ENCODE measurements at regions not wholly inside any gene's neighbourhood (a gene's known extent, or its start where the extent isn't known, plus 50 kb on each side); places are given as distances from the start of the nearest gene placed in this dataset.

DNA sequence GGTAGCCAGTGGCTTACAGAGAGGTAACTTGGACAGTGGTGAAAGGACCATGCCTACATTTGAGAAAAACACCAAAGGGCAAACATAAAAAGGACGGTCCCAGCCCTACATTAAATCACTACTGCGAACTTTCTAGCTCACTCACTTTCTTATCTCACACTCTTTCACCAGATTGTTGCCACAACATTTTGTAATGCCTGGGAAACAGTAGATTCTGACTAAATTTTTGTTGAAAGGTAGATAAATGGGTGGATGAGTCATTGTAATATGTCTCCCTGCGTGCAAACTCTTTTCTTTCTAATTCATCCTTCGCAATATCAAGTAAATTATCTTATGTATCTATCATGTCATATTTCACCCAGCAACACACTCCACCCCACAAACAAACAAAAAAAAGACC lies 192.2 kb downstream of the IRS1 start:
- TF ChIP-seq, protein P1, sequence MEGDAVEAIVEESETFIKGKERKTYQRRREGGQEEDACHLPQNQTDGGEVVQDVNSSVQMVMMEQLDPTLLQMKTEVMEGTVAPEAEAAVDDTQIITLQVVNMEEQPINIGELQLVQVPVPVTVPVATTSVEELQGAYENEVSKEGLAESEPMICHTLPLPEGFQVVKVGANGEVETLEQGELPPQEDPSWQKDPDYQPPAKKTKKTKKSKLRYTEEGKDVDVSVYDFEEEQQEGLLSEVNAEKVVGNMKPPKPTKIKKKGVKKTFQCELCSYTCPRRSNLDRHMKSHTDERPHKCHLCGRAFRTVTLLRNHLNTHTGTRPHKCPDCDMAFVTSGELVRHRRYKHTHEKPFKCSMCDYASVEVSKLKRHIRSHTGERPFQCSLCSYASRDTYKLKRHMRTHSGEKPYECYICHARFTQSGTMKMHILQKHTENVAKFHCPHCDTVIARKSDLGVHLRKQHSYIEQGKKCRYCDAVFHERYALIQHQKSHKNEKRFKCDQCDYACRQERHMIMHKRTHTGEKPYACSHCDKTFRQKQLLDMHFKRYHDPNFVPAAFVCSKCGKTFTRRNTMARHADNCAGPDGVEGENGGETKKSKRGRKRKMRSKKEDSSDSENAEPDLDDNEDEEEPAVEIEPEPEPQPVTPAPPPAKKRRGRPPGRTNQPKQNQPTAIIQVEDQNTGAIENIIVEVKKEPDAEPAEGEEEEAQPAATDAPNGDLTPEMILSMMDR (IDR thresholded peaks at IDR 0.05): no peak
- Histone ChIP-seq H3K27ac (no peak overlapping the region), H3K9me3 (no peaks in the 10 kb centered on the region)

DNA sequence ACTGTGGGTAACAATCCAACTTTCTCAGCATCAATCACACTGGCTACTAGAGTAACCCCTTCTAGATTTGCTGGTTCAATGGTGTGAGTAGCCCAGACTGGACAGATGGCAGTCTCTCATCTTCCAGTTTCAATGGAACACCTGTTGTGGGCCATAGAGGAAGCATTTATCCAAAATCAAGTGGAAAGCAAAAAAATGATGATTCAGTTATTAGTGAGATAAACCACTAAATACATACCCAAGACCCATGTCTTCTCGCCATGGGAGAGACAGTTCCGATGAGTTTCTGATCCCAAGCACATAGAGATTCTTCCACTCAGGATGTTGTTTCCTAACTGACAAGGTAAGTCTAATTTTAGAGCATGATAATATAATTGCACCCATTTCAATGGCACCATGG lies 194.0 kb downstream of the IRS1 start:
- H3K4me1 ChIP-seq (ENCODE audit: control insufficient read depth in 1 of 2, insufficient read depth in 1 of 2, low read depth in 1 of 2, low read length in 1 of 2): no peaks in the 10 kb centered on the region
- H3K36me3 ChIP-seq: no peaks in the 10 kb centered on the region
- H3K9me3 ChIP-seq: no peaks in the 10 kb centered on the region
- no peak overlapping the region for H3K27ac ChIP-seq
- no peaks in the 10 kb centered on the region for H3K27me3 ChIP-seq
- H3K4me3 ChIP-seq (ENCODE audit: low read depth in 1 of 2, low read length in 1 of 2): no peak overlapping the region
- TF ChIP-seq, protein P1 (IDR thresholded peaks at IDR 0.05): no peak

More for the DNA sequence above, 192.2 kb downstream of the IRS1 start:
- Histone ChIP-seq H3K4me1 (ENCODE audit: control insufficient read depth in 1 of 2, insufficient read depth in 1 of 2, low read depth in 1 of 2, low read length in 1 of 2) (no peaks in the 10 kb centered on the region), H3K27me3 (no peaks in the 10 kb centered on the region), H3K36me3 (no peaks in the 10 kb centered on the region), H3K4me3 (ENCODE audit: low read depth in 1 of 2, low read length in 1 of 2) (no peak overlapping the region)

DNA sequence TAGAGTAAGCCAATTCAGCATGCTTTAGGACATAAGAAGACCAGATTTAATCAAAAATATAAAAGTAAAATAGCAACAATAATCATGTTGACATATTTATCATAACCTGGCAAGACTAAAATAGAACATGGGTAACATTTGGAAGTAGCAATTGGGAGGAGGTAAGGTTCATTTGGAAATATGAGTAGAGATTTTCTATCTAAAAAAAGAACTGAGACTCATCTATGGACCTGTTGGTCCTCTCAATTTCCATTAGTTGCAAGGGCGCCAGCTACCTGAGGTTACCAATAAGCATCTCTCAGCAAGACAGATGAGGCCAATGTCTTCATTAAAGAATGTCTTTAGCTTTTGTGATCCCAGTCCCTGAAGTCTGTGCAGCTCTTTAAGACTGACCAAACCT lies 196.0 kb downstream of the IRS1 start:
- Histone ChIP-seq H3K4me1 (ENCODE audit: control insufficient read depth in 1 of 2, insufficient read depth in 1 of 2, low read depth in 1 of 2, low read length in 1 of 2) (no peaks in the 10 kb centered on the region), H3K4me3 (ENCODE audit: low read depth in 1 of 2, low read length in 1 of 2) (no peak overlapping the region), H3K27me3 (no peaks in the 10 kb centered on the region), H3K9me3 (no peaks in the 10 kb centered on the region), H3K27ac (no peak overlapping the region), H3K36me3 (no peaks in the 10 kb centered on the region)
- TF ChIP-seq, protein P1 (IDR thresholded peaks at IDR 0.05): no peak

DNA sequence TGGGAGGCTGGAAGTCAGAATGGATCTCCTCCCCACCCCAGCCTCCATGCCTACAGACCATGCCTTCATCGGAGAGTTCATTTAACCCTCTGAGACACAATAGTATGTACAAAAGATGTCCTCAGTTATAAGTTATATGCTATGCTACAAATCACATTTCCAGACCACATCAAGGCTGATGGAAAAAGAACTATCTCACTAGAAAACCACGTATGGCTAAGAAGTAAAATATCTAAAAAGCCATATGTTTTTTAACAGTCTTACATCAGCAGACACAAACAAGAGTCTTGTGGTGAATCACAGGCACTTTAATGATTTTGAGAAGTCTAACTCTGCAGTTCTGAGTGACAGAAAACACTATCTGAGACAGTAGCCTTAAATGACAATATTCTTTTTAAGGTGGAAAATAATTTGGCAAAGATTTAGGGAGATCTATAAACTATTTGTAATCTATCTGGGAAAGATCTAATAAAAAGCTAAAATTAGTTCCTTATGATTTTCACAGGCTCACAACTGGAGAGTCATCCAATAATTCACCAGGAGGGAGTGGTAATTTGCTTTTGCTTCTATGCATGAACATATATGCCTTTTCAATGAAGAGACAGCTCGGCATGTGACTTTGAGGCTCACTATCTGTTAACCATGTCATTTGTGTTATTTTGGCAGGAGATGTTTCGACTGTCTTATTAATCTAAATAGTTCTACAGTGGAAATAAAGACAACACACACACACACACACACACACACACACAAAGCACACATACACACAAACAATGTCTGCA lies 197.5 kb downstream of the IRS1 start:
- no peaks in the 10 kb centered on the region for H3K9me3 ChIP-seq
- H3K27ac ChIP-seq: no peak overlapping the region
- no peaks in the 10 kb centered on the region for H3K36me3 ChIP-seq
- H3K27me3 ChIP-seq: no peaks in the 10 kb centered on the region
- TF ChIP-seq, protein P1 (IDR thresholded peaks at IDR 0.05): no peak
- H3K4me1 ChIP-seq (ENCODE audit: control insufficient read depth in 1 of 2, insufficient read depth in 1 of 2, low read depth in 1 of 2, low read length in 1 of 2): no peaks in the 10 kb centered on the region
- no peak overlapping the region for H3K4me3 ChIP-seq (ENCODE audit: low read depth in 1 of 2, low read length in 1 of 2)

DNA sequence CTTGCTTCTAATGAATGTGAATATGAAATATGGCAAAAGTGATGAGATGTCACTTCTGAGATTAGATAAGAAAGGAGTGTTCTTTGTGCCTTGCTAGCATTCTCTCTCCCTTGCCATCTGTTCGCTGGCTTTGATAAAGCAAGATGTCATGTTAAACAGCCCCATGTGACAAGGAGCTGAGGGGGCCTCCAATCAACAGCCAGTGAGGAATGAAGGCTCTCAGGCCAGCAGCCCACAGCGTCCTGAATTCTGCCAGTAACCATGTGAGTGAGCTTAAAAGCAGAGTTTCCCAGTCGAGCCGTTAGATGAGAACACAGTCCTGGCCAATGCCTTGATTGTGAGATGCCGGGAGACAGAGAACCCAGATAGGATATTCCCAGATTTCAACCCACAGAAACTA lies 198.8 kb downstream of the IRS1 start:
- no peak overlapping the region for H3K4me3 ChIP-seq (ENCODE audit: low read depth in 1 of 2, low read length in 1 of 2)
- no peaks in the 10 kb centered on the region for H3K4me1 ChIP-seq (ENCODE audit: control insufficient read depth in 1 of 2, insufficient read depth in 1 of 2, low read depth in 1 of 2, low read length in 1 of 2)
- H3K27me3 ChIP-seq: no peaks in the 10 kb centered on the region
- no peak overlapping the region for H3K27ac ChIP-seq
- TF ChIP-seq, protein P1 (IDR thresholded peaks at IDR 0.05): no peak
- no peaks in the 10 kb centered on the region for H3K9me3 ChIP-seq
- H3K36me3 ChIP-seq: no peaks in the 10 kb centered on the region

Measured in neutrophil (primary cell).